CD14-positive monocyte (primary cell): ENCODE measurements at regions not wholly inside any gene's neighbourhood (a gene's known extent, or its start where the extent isn't known, plus 50 kb on each side); places are given as distances from the start of the nearest gene placed in this dataset.

ENCODE experiments used
- DNase-seq, 3 donors: peaks; one replicate each; pipeline ENCODE4 v3.0.0-alpha.2; 2011 to 2022
- H2AFZ ChIP-seq: 2 replicates; pipeline ENCODE4 v1.6.0; 2012; ENCODE audit warnings: mild to moderate bottlenecking, low read depth, low read length, inconsistent platforms; ENCODE audit not compliant: insufficient read depth, poor library complexity, severe bottlenecking
- H3K27ac ChIP-seq, 2 donors: 1 replicate in 1 of 2; 2 replicates in 1 of 2; pipeline ENCODE4 v1.5.1; 2012 to 2013; ENCODE audit warnings: low read length in 2 of 2, control low read depth in 1 of 2, inconsistent platforms in 1 of 2, low read depth in 1 of 2, mild to moderate bottlenecking in 1 of 2
- H3K27me3 ChIP-seq, 2 donors: one replicate each; pipeline versions ENCODE4 v1.6.0 to v1.6.1; 2011 to 2013; ENCODE audit warnings: low read length in 2 of 2; ENCODE audit not compliant: control insufficient read depth in 2 of 2, insufficient read depth in 2 of 2
- H3K36me3 ChIP-seq, 2 donors: replicated peaks in 1 of 2; 1 replicate in 1 of 2; 2 replicates in 1 of 2; pipeline versions ENCODE4 v1.5.1 to v1.6.1; 2012 to 2013; ENCODE audit warnings: low read length in 2 of 2, control low read depth in 1 of 2, inconsistent platforms in 1 of 2, mild to moderate bottlenecking in 1 of 2; ENCODE audit not compliant: insufficient read depth in 2 of 2, control insufficient read depth in 1 of 2
- H3K4me1 ChIP-seq, 2 donors: 1 replicate in 1 of 2; 2 replicates in 1 of 2; pipeline versions ENCODE4 v1.5.1 to v1.6.1; 2012 to 2013; ENCODE audit warnings: low read length in 2 of 2, control low read depth in 1 of 2, inconsistent platforms in 1 of 2, mild to moderate bottlenecking in 1 of 2, moderate library complexity in 1 of 2; ENCODE audit not compliant: insufficient read depth in 2 of 2, control insufficient read depth in 1 of 2
- H3K4me2 ChIP-seq: replicated peaks from 2 replicates; pipeline ENCODE3; 2012; ENCODE audit warnings: low read length, moderate library complexity, mild to moderate bottlenecking; ENCODE audit not compliant: poor library complexity, severe bottlenecking; ENCODE audit errors: extremely low read depth
- H3K4me3 ChIP-seq, 3 experiments: fragments of 200-600 bp in 1 of 3; sonication (generic) in 1 of 3; replicated peaks in 1 of 3; 1 replicate in 2 of 3; 2 replicates in 1 of 3; pipeline ENCODE4 v1.5.1; 2011 to 2013; ENCODE audit warnings: low read length in 3 of 3, mild to moderate bottlenecking in 3 of 3, control low read depth in 2 of 3, low read depth in 2 of 3, inconsistent platforms in 1 of 3, moderate library complexity in 1 of 3
- H3K79me2 ChIP-seq: 2 replicates; pipeline ENCODE4 v1.6.0; 2012; ENCODE audit warnings: mild to moderate bottlenecking, control low read depth, inconsistent platforms, low read length, moderate library complexity; ENCODE audit not compliant: insufficient read depth
- H3K9ac ChIP-seq: 2 replicates; pipeline ENCODE4 v1.6.0; 2017; ENCODE audit warnings: low read length, mild to moderate bottlenecking; ENCODE audit not compliant: insufficient read depth, poor library complexity, severe bottlenecking
- H3K9me3 ChIP-seq, 2 donors: replicated peaks in 1 of 2; 1 replicate in 1 of 2; 2 replicates in 1 of 2; pipeline versions ENCODE4 v1.5.1 to v1.6.1; 2012 to 2013; ENCODE audit warnings: low read length in 2 of 2, control low read depth in 1 of 2; ENCODE audit not compliant: control insufficient read depth in 1 of 2, insufficient read depth in 1 of 2
- H4K20me1 ChIP-seq: 2 replicates; pipeline ENCODE4 v1.6.0; 2012; ENCODE audit warnings: mild to moderate bottlenecking, low read length, control low read depth, moderate library complexity; ENCODE audit not compliant: insufficient read depth
- H3K27ac Mint-ChIP-seq, 7 donors: one replicate each; pipeline ENCODE4 v1.8.0; 2020; ENCODE audit warnings: mild to moderate bottlenecking in 7 of 7, mixed read lengths in 7 of 7, moderate library complexity in 6 of 7, inconsistent platforms in 2 of 7
- H3K27me3 Mint-ChIP-seq, 3 donors: one replicate each; pipeline ENCODE4 v1.8.0; 2021 to 2022; ENCODE audit warnings: low read depth in 3 of 3, mild to moderate bottlenecking in 3 of 3, mixed read lengths in 3 of 3, moderate library complexity in 3 of 3, inconsistent platforms in 1 of 3
- H3K36me3 Mint-ChIP-seq, 2 donors: one replicate each; pipeline ENCODE4 v1.8.0; 2020; ENCODE audit warnings: mixed read lengths in 2 of 2, inconsistent platforms in 1 of 2, mild to moderate bottlenecking in 1 of 2
- H3K4me1 Mint-ChIP-seq: one replicate; pipeline ENCODE4 v1.8.0; 2020; ENCODE audit warnings: mild to moderate bottlenecking, mixed read lengths
- H3K4me3 Mint-ChIP-seq, 2 donors: one replicate each; pipeline ENCODE4 v1.8.0; 2020; ENCODE audit warnings: mild to moderate bottlenecking in 2 of 2, mixed read lengths in 2 of 2, moderate library complexity in 1 of 2
- H3K9me3 Mint-ChIP-seq, 7 donors: one replicate each; pipeline ENCODE4 v1.8.0; 2020 to 2022; ENCODE audit warnings: mixed read lengths in 7 of 7, mild to moderate bottlenecking in 6 of 7, moderate library complexity in 6 of 7, inconsistent platforms in 2 of 7
- CTCF ChIP-seq: fragments of 200-600 bp; IDR thresholded peaks from one replicate; pipeline ENCODE4 v1.8.0; 2022; ENCODE audit warnings: antibody characterized with exemption, mild to moderate bottlenecking
- WGBS: methylation state at CpG from one replicate; pipeline ENCODE4 v1.1.5; 2013; ENCODE audit warnings: missing lambda C conversion rate; ENCODE audit not compliant: insufficient coverage; 5-methylcytosine and 5-hydroxymethylcytosine counted together
- intact Hi-C, 2 donors: fragments of 100-400 bp; cut with micrococcal nuclease; formaldehyde crosslinking; loops; one replicate each; pipeline versions ENCODE4 v1.15.0 to v1.15.1; 2023

GRCh38 chr15:61511756-61512155, 282.7 kb upstream of the RORA start:
- Histone ChIP-seq H3K4me1 (no peaks in the 10 kb centered on the region), H3K9ac (no peak overlapping the region), H3K27me3 (no peaks in the 10 kb centered on the region), H3K27ac (no peak overlapping the region), H4K20me1 (no peaks in the 10 kb centered on the region), H3K9me3 (no peaks in the 10 kb centered on the region), H3K79me2 (no peaks in the 10 kb centered on the region), H3K4me3 (no peak overlapping the region), H2AFZ (no peak overlapping the region), H3K4me2 (no peak overlapping the region), H3K36me3 (no peaks in the 10 kb centered on the region)
- Mint-ChIP-seq H3K9me3 (peaks cover 0 to 11% (median 6%) of the 10 kb centered on the region in 7 donors), H3K27ac (peak overlapping the region in 1 of 7 donors; percentile 16), H3K36me3 (no peaks in the 10 kb centered on the region), H3K27me3 (peaks cover 0 to 2% (median 0%) of the 10 kb centered on the region in 3 donors), H3K4me1 (no peaks in the 10 kb centered on the region), H3K4me3 (no peak overlapping the region)
- no peak for DNase-seq
- TF ChIP-seq CTCF = no peak
- intact Hi-C loops = no loop called here
- WGBS = no CpG with 5 or more reads among the region's 1 CpG

GRCh38 chr15:61511089-61511488, 282.0 kb upstream of the RORA start:
- WGBS = 100% methylated on average over 1 of the region's 3 CpGs
- no peaks in the 10 kb centered on the region for H3K4me1 Mint-ChIP-seq
- no peaks in the 10 kb centered on the region for H3K4me1 ChIP-seq
- no peaks in the 10 kb centered on the region for H3K36me3 ChIP-seq
- TF ChIP-seq CTCF = no peak
- H3K4me3 Mint-ChIP-seq = no peak overlapping the region
- intact Hi-C loops = no loop called here
- no peak for DNase-seq
- H3K27ac Mint-ChIP-seq = no peak overlapping the region
- no peaks in the 10 kb centered on the region for H3K27me3 ChIP-seq
- H3K9me3 Mint-ChIP-seq = peaks cover 0 to 11% (median 7%) of the 10 kb centered on the region in 7 donors
- no peaks in the 10 kb centered on the region for H3K9me3 ChIP-seq
- H3K36me3 Mint-ChIP-seq = no peaks in the 10 kb centered on the region
- no peaks in the 10 kb centered on the region for H3K79me2 ChIP-seq
- H3K4me3 ChIP-seq = no peak overlapping the region
- peaks cover 0 to 2% (median 0%) of the 10 kb centered on the region in 3 donors for H3K27me3 Mint-ChIP-seq
- no peak overlapping the region for H3K4me2 ChIP-seq
- H3K27ac ChIP-seq = no peak overlapping the region
- no peaks in the 10 kb centered on the region for H4K20me1 ChIP-seq
- no peak overlapping the region for H2AFZ ChIP-seq
- no peak overlapping the region for H3K9ac ChIP-seq
